ENCODE measurements at regions not wholly inside any gene's neighbourhood (a gene's known extent, or its start where the extent isn't known, plus 50 kb on each side); places are given as distances from the start of the nearest gene placed in this dataset.

- no peak for DNase-seq (ENCODE audit: low spot score)
- Mint-ChIP-seq H3K4me3 (ENCODE audit: unreplicated experiment) (no peak overlapping the region), H3K36me3 (ENCODE audit: low read depth, unreplicated experiment) (peaks cover 5% of the 10 kb centered on the region), H3K9me3 (ENCODE audit: unreplicated experiment) (no peaks in the 10 kb centered on the region), H3K4me1 (ENCODE audit: unreplicated experiment) (no peaks in the 10 kb centered on the region), H3K27me3 (ENCODE audit: unreplicated experiment) (peaks cover 9% of the 10 kb centered on the region), H3K27ac (ENCODE audit: unreplicated experiment) (no peak overlapping the region)
- TF ChIP-seq, protein P1, sequence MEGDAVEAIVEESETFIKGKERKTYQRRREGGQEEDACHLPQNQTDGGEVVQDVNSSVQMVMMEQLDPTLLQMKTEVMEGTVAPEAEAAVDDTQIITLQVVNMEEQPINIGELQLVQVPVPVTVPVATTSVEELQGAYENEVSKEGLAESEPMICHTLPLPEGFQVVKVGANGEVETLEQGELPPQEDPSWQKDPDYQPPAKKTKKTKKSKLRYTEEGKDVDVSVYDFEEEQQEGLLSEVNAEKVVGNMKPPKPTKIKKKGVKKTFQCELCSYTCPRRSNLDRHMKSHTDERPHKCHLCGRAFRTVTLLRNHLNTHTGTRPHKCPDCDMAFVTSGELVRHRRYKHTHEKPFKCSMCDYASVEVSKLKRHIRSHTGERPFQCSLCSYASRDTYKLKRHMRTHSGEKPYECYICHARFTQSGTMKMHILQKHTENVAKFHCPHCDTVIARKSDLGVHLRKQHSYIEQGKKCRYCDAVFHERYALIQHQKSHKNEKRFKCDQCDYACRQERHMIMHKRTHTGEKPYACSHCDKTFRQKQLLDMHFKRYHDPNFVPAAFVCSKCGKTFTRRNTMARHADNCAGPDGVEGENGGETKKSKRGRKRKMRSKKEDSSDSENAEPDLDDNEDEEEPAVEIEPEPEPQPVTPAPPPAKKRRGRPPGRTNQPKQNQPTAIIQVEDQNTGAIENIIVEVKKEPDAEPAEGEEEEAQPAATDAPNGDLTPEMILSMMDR (IDR thresholded peaks at IDR 0.05; ENCODE audit: unreplicated experiment): no peak
Measured at GRCh38 chr14:104243200-104243599, 104.8 kb downstream of the KIF26A start.

DNA sequence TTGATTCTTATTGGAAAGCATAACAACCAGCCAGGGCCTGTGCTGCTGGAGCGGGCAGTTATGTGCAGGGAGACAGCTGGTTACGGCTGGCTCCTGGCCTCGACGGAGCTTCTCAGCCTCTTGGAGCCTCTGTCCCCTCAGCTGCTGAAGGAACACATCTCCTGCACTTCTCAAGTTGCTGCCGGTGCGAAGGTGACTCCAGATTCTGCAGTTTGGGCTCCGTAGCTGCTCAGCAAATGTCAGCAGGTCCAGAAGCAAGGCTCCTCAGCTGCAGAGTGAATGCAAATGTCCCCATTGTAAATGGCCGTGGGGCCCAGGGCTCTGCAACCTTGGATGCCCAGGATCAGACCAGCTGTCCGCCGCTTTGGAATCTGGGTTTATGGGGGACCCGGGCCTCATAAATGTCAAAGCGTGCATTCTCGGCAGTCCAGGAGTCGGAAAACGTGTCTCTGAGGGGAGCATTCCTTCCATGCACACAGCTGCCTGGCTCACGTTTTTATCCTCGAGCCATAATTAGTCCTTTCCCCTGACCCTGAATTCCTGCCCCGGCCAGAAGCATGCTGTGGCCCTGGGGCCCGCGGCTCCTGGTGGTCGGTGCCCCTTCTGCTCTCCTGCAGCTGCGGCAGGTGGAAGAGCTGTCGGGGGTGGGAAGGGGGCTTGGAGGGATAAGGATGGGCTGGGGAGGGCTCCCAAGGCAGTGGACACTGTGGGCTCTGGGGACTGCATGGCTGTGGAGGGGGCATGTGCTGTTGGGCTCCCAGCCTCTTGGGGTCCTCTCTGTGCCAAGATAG, 106.0 kb downstream of the KIF26A start:
- DNase-seq (ENCODE audit: low spot score): no peak
- Mint-ChIP-seq H3K27me3 (ENCODE audit: unreplicated experiment) (peaks cover 7% of the 10 kb centered on the region), H3K4me1 (ENCODE audit: unreplicated experiment) (no peaks in the 10 kb centered on the region), H3K36me3 (ENCODE audit: low read depth, unreplicated experiment) (peaks cover 5% of the 10 kb centered on the region), H3K4me3 (ENCODE audit: unreplicated experiment) (no peak overlapping the region), H3K9me3 (ENCODE audit: unreplicated experiment) (no peaks in the 10 kb centered on the region), H3K27ac (ENCODE audit: unreplicated experiment) (no peak overlapping the region)
- TF ChIP-seq, protein P1 (IDR thresholded peaks at IDR 0.05; ENCODE audit: unreplicated experiment): no peak

DNA sequence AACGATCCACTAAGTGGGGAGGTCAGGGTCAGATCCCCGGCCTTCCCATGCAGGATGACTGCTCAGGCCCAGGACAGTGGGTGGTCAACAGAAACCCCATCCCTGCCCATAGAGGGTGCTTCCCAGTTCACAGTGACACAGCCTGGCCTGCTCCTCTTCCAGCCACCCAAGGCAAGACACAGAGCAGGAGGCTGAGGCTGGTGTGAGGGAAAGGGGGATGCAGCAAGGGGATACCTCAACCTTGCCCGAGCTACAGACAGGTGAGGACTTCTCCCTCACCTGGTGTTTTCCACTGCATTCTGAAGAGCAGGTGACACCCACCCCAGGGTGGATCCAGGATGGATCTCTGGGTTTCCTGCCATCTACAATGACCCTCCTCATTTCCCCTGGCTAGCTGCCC, 106.7 kb downstream of the KIF26A start:
- Mint-ChIP-seq H3K4me1 (ENCODE audit: unreplicated experiment) (no peaks in the 10 kb centered on the region), H3K27ac (ENCODE audit: unreplicated experiment) (no peak overlapping the region), H3K27me3 (ENCODE audit: unreplicated experiment) (peaks cover 7% of the 10 kb centered on the region)

DNA sequence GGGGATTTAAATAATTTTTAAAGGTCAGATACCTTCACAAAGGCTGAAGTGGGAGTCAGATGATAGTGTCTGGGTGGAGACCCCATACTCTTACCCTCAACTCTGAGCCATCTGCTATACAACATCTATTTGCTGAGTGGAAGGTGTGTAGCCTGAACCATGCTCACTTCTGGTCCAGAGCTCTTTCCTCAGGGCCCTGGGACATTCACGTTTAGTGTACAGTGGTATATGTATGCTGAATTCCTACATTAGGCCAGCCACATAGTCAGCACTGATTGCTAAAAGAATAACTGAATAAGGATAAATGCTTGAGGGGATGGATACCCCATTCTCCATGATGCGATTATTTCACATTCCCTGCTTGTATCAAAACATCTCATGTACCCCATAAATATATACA, 107.3 kb downstream of the KIF26A start:
- H3K9me3 Mint-ChIP-seq (ENCODE audit: unreplicated experiment): no peaks in the 10 kb centered on the region
- TF ChIP-seq, protein P1 (IDR thresholded peaks at IDR 0.05; ENCODE audit: unreplicated experiment): no peak
- no peak overlapping the region for H3K4me3 Mint-ChIP-seq (ENCODE audit: unreplicated experiment)
- no peak for DNase-seq (ENCODE audit: low spot score)
- H3K4me1 Mint-ChIP-seq (ENCODE audit: unreplicated experiment): no peaks in the 10 kb centered on the region
- no peak overlapping the region for H3K27ac Mint-ChIP-seq (ENCODE audit: unreplicated experiment)
- H3K27me3 Mint-ChIP-seq (ENCODE audit: unreplicated experiment): peaks cover 5% of the 10 kb centered on the region
- H3K36me3 Mint-ChIP-seq (ENCODE audit: low read depth, unreplicated experiment): peaks cover 5% of the 10 kb centered on the region

More for the DNA sequence above, 106.7 kb downstream of the KIF26A start:
- DNase-seq (ENCODE audit: low spot score): no peak
- Mint-ChIP-seq H3K36me3 (ENCODE audit: low read depth, unreplicated experiment) (peaks cover 5% of the 10 kb centered on the region), H3K9me3 (ENCODE audit: unreplicated experiment) (no peaks in the 10 kb centered on the region), H3K4me3 (ENCODE audit: unreplicated experiment) (no peak overlapping the region)
- TF ChIP-seq, protein P1 (IDR thresholded peaks at IDR 0.05; ENCODE audit: unreplicated experiment): no peak

Measured in endothelial cell (in vitro differentiated cells).